Astrocyte of the spinal cord (primary cell): ENCODE measurements at regions not wholly inside any gene's neighbourhood (a gene's known extent, or its start where the extent isn't known, plus 50 kb on each side); places are given as distances from the start of the nearest gene placed in this dataset.

Experiments
- DNase-seq: peaks from one replicate; pipeline ENCODE4 v3.0.0; 2011; ENCODE audit warnings: low read depth, low spot score
- H3K4me3 ChIP-seq: 2 replicates; pipeline ENCODE4 v1.5.1; 2011; ENCODE audit warnings: low read depth, mild to moderate bottlenecking, low read length, moderate library complexity
- CTCF ChIP-seq: IDR thresholded peaks from 2 replicates; pipeline ENCODE4 v1.5.1; 2012; ENCODE audit warnings: low read depth, mild to moderate bottlenecking, low read length, inconsistent platforms
- in situ Hi-C: cut with HindIII; loops from 2 replicates; pipeline ENCODE4 v1.10.0; 2017; ENCODE audit warnings: low sequenced_read_pairs

- DNase-seq: no peak
- in situ Hi-C loops: no loop called here
- no peak overlapping the region for H3K4me3 ChIP-seq
- no peak for TF ChIP-seq CTCF
Observed at GRCh38 chr18:70936160-70936559, 647.3 kb downstream of the SOCS6 start.

GRCh38 chr18:70931942-70932814 lies 643.3 kb downstream of the SOCS6 start:
- in situ Hi-C loops: no loop called here
- peak; percentile 50 for DNase-seq
- TF ChIP-seq CTCF: peak; percentile 58
- no peak overlapping the region for H3K4me3 ChIP-seq

GRCh38 chr18:70920840-70921374 lies 632.1 kb downstream of the SOCS6 start:
- TF ChIP-seq CTCF: no peak
- DNase-seq: no peak
- in situ Hi-C loops: no loop called here

GRCh38 chr18:70907673-70908072 lies 618.8 kb downstream of the SOCS6 start:
- H3K4me3 ChIP-seq: no peak overlapping the region
- TF ChIP-seq CTCF: no peak
- peak; percentile 6 for DNase-seq
- in situ Hi-C loops: no loop called here

More at GRCh38 chr18:70920840-70921374, 632.1 kb downstream of the SOCS6 start:
- H3K4me3 ChIP-seq: no peak overlapping the region

GRCh38 chr18:70892381-70892780 lies 603.5 kb downstream of the SOCS6 start:
- no peak for DNase-seq
- H3K4me3 ChIP-seq: no peak overlapping the region
- no peak for TF ChIP-seq CTCF
- in situ Hi-C loops: no loop called here

GRCh38 chr18:70870292-70870691 lies 581.4 kb downstream of the SOCS6 start:
- no peak overlapping the region for H3K4me3 ChIP-seq
- TF ChIP-seq CTCF: no peak
- in situ Hi-C loops: no loop called here
- DNase-seq: no peak
